KOPT-K1 (cell line): ENCODE measurements at regions not wholly inside any gene's neighbourhood (a gene's known extent, or its start where the extent isn't known, plus 50 kb on each side); places are given as distances from the start of the nearest gene placed in this dataset.
A peak's percentile ranks its signal among the peaks of the same experiment; 100 is the strongest.

Experiments
- H3K27ac ChIP-seq: fragments of 200-600 bp; sonication (generic); 2 replicates; pipeline ENCODE4 v1.5.1; 2016; ENCODE audit warnings: antibody characterized with exemption, mild to moderate bottlenecking, low read depth, low read length; ENCODE audit not compliant: poor library complexity, severe bottlenecking
- H3K36me3 ChIP-seq: fragments of 200-600 bp; sonication (generic); 2 replicates; pipeline ENCODE4 v1.5.1; 2017; ENCODE audit warnings: antibody characterized with exemption, mild to moderate bottlenecking, low read length, moderate library complexity; ENCODE audit not compliant: insufficient read depth
- H3K9me3 ChIP-seq: fragments of 200-600 bp; sonication (generic); 2 replicates; pipeline ENCODE4 v1.5.1; 2017; ENCODE audit warnings: antibody characterized with exemption, low read length, mild to moderate bottlenecking; ENCODE audit not compliant: insufficient read depth, poor library complexity, severe bottlenecking

DNA sequence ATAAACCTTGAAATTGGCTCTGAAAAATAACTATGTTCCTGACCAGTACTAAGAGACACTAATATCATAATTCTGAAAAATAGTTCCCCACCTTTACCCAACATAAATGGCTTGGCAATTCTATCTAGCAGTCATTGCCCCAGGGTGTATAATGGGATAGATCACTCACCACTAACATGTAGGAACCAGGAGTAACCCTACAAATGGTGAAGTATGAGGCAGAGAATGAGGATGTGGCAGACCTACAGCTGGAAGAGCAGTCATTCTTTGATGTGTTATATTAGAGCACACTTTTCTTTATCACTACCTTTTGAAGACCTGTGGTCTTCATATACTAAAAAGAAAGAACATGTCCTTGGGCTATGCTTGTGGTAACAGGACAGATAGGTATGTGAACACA, 136.5 kb upstream of the SYNDIG1 start:
- Histone ChIP-seq H3K36me3 (no peaks in the 10 kb centered on the region), H3K9me3 (no peaks in the 10 kb centered on the region), H3K27ac (no peak overlapping the region)

GRCh38 chr20:24331939-24332338, 137.5 kb upstream of the SYNDIG1 start:
- H3K27ac ChIP-seq, result no peak overlapping the region
- H3K36me3 ChIP-seq, result no peaks in the 10 kb centered on the region
- H3K9me3 ChIP-seq, result no peaks in the 10 kb centered on the region

- no peaks in the 10 kb centered on the region for H3K9me3 ChIP-seq
- H3K36me3 ChIP-seq, result no peaks in the 10 kb centered on the region
- H3K27ac ChIP-seq, result no peak overlapping the region
Measured at GRCh38 chr20:24328901-24329300, 140.5 kb upstream of the SYNDIG1 start.

DNA sequence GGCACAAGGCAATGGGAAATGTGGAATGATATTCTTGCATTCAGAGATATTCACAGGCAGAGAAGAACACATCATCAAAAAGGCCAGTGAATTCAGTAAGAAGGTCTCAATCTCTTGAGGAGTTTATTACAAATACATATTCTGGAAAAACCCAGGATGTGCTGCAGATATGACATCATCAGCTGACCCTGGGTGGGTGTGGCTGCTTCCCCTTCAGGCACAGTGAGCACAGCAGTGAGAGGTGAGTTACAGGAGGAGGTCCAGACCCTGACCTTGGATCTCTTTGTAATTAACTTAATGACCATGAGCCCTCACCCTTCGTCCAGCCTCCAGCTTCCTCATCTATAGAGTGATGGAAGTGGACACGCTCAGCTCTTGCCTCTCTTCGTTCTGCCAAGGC, 147.5 kb upstream of the SYNDIG1 start:
- no peak overlapping the region for H3K27ac ChIP-seq

GRCh38 chr20:24318569-24319352, 150.7 kb upstream of the SYNDIG1 start:
- Histone ChIP-seq H3K27ac (no peak overlapping the region), H3K9me3 (no peaks in the 10 kb centered on the region), H3K36me3 (no peaks in the 10 kb centered on the region)

More for the DNA sequence above, 147.5 kb upstream of the SYNDIG1 start:
- Histone ChIP-seq H3K9me3 (no peaks in the 10 kb centered on the region), H3K36me3 (no peaks in the 10 kb centered on the region)

- no peak overlapping the region for H3K27ac ChIP-seq
Measured at GRCh38 chr20:24317224-24317623, 152.2 kb upstream of the SYNDIG1 start.

DNA sequence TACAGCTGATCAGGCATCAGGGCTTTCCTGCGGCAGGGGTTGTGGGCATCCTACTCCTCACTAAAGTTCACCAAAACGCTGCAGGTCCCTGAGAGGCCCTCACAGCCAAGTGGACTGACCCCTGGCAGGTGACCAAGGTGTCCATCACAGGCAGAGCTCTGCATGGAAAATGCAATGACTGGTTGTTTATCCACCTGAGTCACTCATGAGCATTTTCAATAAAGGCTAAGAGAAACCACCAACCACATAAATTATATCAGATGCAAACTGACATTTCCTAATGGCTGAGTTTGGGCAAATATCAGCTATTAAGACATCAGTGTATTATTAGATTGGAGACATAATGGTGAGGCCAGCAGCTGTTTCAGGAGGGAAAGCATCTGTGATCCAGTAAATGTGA, 152.7 kb upstream of the SYNDIG1 start:
- Histone ChIP-seq H3K36me3 (no peaks in the 10 kb centered on the region), H3K27ac (no peak overlapping the region), H3K9me3 (no peaks in the 10 kb centered on the region)

More at GRCh38 chr20:24317224-24317623, 152.2 kb upstream of the SYNDIG1 start:
- no peaks in the 10 kb centered on the region for H3K36me3 ChIP-seq
- H3K9me3 ChIP-seq, result no peaks in the 10 kb centered on the region

DNA sequence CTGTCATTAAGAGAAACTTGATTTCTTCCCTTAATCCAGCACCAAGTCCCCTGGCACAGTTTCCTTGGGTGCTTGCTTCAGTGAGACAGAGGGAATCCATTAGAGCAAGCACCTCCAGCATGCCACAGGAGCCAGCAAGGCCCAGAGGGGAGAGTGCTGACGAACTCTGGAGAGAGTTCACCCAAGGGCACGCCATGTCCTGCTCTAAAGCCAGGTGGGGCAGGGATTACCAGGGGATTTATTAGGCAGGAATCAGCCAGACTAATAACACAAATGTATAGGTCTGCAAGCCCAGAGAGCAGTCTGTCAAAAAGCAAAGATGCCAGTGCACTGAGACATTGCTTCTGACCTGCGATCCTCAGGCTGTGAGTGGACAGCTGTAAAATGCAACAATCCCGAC, 155.4 kb upstream of the SYNDIG1 start:
- H3K27ac ChIP-seq, result no peak overlapping the region
- H3K9me3 ChIP-seq, result no peaks in the 10 kb centered on the region
- no peaks in the 10 kb centered on the region for H3K36me3 ChIP-seq

DNA sequence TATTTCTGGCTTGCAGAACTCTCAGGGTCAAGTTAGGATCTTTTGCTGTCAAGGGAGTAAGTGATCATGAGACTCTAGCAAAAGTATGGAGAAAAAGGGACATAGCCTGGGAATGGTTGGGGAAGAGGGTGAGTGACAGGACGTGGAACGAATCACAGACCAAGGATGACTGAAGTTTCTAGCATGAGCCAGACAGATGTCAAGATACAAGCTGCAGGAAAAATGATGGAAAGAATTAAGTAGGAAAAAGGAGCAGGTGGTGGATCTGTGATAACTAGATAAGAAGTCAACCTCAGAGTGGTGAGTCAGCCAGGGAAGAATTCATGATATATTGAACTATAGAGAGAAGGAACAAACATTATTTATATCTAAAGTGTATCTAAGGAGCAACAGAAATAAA, 159.8 kb upstream of the SYNDIG1 start:
- H3K9me3 ChIP-seq, result no peaks in the 10 kb centered on the region
- no peaks in the 10 kb centered on the region for H3K36me3 ChIP-seq
- H3K27ac ChIP-seq, result no peak overlapping the region

- H3K27ac ChIP-seq, result peak overlapping the region; percentile 27
- no peaks in the 10 kb centered on the region for H3K36me3 ChIP-seq
- no peaks in the 10 kb centered on the region for H3K9me3 ChIP-seq
Measured at GRCh38 chr20:24305371-24305770, 164.1 kb upstream of the SYNDIG1 start.

DNA sequence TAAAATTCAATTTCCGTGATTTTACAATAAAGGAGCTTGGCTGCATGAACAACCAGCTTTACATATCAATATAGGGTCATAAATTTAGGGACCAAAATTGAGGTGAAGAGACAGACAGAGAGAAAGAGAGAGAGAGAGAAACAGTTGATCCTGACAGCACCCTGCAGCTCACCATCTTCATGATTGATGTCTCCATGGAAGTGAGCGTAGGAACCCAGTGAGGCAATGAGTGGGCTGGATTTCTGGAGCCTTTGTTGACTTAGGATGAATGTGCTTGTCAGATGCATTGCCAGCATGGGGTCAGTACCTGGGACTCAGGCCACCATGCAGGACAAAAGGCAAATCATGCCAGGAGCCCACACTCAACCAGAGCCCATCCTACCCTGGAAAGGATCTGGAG, 165.1 kb upstream of the SYNDIG1 start:
- Histone ChIP-seq H3K36me3 (no peaks in the 10 kb centered on the region), H3K27ac (no peak overlapping the region), H3K9me3 (no peaks in the 10 kb centered on the region)

GRCh38 chr20:24303393-24304170, 165.8 kb upstream of the SYNDIG1 start:
- Histone ChIP-seq H3K27ac (no peak overlapping the region), H3K36me3 (no peaks in the 10 kb centered on the region), H3K9me3 (no peaks in the 10 kb centered on the region)

GRCh38 chr20:24297993-24298392, 171.4 kb upstream of the SYNDIG1 start:
- no peaks in the 10 kb centered on the region for H3K9me3 ChIP-seq
- no peaks in the 10 kb centered on the region for H3K36me3 ChIP-seq
- H3K27ac ChIP-seq, result no peak overlapping the region

- H3K9me3 ChIP-seq, result no peaks in the 10 kb centered on the region
- no peaks in the 10 kb centered on the region for H3K36me3 ChIP-seq
- no peak overlapping the region for H3K27ac ChIP-seq
Measured at GRCh38 chr20:24296477-24297261, 172.8 kb upstream of the SYNDIG1 start.

- Histone ChIP-seq H3K36me3 (no peaks in the 10 kb centered on the region), H3K9me3 (no peaks in the 10 kb centered on the region), H3K27ac (peak overlapping the region; percentile 80)
Measured at GRCh38 chr20:24291014-24291413, 178.4 kb upstream of the SYNDIG1 start.
